DND-41 (cell line): ENCODE measurements at regions not wholly inside any gene's neighbourhood (a gene's known extent, or its start where the extent isn't known, plus 50 kb on each side); places are given as distances from the start of the nearest gene placed in this dataset.

Experiments used
- EZH2 ChIP-seq: IDR thresholded peaks from 3 replicates; pipeline ENCODE4 v1.6.1; 2012; ENCODE audit warnings: borderline replicate concordance, low read depth, mild to moderate bottlenecking, moderate library complexity, low read length, inconsistent platforms; ENCODE audit not compliant: severe bottlenecking
- TF ChIP-seq, protein P1 (sequence below): IDR thresholded peaks from 2 replicates; pipeline ENCODE4 v1.5.1; 2012; ENCODE audit warnings: borderline replicate concordance, low read length, moderate library complexity, mild to moderate bottlenecking; ENCODE audit not compliant: poor library complexity, severe bottlenecking; ENCODE audit errors: extremely low read depth

DNA sequence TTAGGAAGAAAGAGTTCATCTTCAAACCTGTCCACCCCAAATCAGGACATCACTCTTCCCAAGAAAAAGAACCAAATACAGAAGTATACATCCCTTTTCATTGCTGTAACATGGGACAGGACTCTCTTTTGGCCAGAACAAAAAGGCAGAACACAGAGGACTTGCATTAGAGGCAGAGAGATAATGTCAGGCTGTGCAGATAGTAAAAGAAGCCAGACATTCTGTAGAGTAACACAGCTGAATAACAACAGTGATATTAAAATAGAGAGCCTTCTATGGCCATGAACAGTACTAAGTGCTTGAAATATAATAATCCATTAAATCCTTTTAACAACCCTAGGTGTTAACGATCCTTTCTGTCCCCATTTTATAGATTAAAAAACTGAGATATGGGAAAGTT is 437.2 kb downstream of the NFIB start:
- TF ChIP-seq, protein P1, sequence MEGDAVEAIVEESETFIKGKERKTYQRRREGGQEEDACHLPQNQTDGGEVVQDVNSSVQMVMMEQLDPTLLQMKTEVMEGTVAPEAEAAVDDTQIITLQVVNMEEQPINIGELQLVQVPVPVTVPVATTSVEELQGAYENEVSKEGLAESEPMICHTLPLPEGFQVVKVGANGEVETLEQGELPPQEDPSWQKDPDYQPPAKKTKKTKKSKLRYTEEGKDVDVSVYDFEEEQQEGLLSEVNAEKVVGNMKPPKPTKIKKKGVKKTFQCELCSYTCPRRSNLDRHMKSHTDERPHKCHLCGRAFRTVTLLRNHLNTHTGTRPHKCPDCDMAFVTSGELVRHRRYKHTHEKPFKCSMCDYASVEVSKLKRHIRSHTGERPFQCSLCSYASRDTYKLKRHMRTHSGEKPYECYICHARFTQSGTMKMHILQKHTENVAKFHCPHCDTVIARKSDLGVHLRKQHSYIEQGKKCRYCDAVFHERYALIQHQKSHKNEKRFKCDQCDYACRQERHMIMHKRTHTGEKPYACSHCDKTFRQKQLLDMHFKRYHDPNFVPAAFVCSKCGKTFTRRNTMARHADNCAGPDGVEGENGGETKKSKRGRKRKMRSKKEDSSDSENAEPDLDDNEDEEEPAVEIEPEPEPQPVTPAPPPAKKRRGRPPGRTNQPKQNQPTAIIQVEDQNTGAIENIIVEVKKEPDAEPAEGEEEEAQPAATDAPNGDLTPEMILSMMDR, result no peak
- TF ChIP-seq EZH2, result no peak
